MCF 10A (cell line): ENCODE measurements at regions not wholly inside any gene's neighbourhood (a gene's known extent, or its start where the extent isn't known, plus 50 kb on each side); places are given as distances from the start of the nearest gene placed in this dataset.

Experiments
- BruUV-seq: library from RNA; stranded (reverse); fragments of 400-500 nt; replicated peaks from 2 replicates; lab custom pipeline; 2021; lab: Mats Ljungman, UMichigan
- CTCF ChIA-PET: fragments of 300-600 bp; sonication (Branson Sonifier 250); formaldehyde crosslinking; extraction: SDS; loops from one replicate; lab custom pipeline; 2021; ENCODE audit warnings: antibody characterized with exemption, inconsistent platforms; lab: Yijun Ruan, JAX
- POLR2A ChIA-PET: fragments of 300-600, 350-650 bp; sonication (Branson Sonifier 250); formaldehyde crosslinking; extraction: SDS; loops from one replicate; lab custom pipeline; 2020; ENCODE audit warnings: antibody characterized with exemption, inconsistent platforms; lab: Yijun Ruan, JAX
- DNase-seq: peaks from one replicate; pipeline ENCODE4 v3.0.0-alpha.2; 2018; ENCODE audit not compliant: unreplicated experiment
- H3K27ac Mint-ChIP-seq: one replicate; pipeline ENCODE4 v1.8.0; 2022; ENCODE audit warnings: mild to moderate bottlenecking, low read depth, mixed read lengths; ENCODE audit not compliant: unreplicated experiment
- H3K27me3 Mint-ChIP-seq: one replicate; pipeline ENCODE4 v1.8.0; 2022; ENCODE audit warnings: mixed read lengths; ENCODE audit not compliant: insufficient read depth, unreplicated experiment
- H3K36me3 Mint-ChIP-seq: one replicate; pipeline ENCODE4 v1.8.0; 2022; ENCODE audit warnings: mild to moderate bottlenecking, moderate library complexity, mixed read lengths; ENCODE audit not compliant: insufficient read depth, unreplicated experiment
- H3K4me1 Mint-ChIP-seq: one replicate; pipeline ENCODE4 v1.8.0; 2022; ENCODE audit warnings: mixed read lengths; ENCODE audit not compliant: insufficient read depth, unreplicated experiment
- H3K4me3 Mint-ChIP-seq: one replicate; pipeline ENCODE4 v1.8.0; 2022; ENCODE audit warnings: mild to moderate bottlenecking, moderate library complexity, mixed read lengths; ENCODE audit not compliant: unreplicated experiment
- H3K9me3 Mint-ChIP-seq: one replicate; pipeline ENCODE4 v1.8.0; 2022; ENCODE audit warnings: mixed read lengths; ENCODE audit not compliant: unreplicated experiment
- intact Hi-C: fragments of 100-400 bp; cut with micrococcal nuclease; formaldehyde crosslinking; loops from 2 replicates; pipeline ENCODE4 v1.14.1; 2022
- TF ChIP-seq, protein P1 (sequence below): fragments of 200-600 bp; IDR thresholded peaks from one replicate; pipeline ENCODE4 v1.8.0; 2022; ENCODE audit warnings: antibody characterized with exemption, mild to moderate bottlenecking; ENCODE audit not compliant: unreplicated experiment

DNA sequence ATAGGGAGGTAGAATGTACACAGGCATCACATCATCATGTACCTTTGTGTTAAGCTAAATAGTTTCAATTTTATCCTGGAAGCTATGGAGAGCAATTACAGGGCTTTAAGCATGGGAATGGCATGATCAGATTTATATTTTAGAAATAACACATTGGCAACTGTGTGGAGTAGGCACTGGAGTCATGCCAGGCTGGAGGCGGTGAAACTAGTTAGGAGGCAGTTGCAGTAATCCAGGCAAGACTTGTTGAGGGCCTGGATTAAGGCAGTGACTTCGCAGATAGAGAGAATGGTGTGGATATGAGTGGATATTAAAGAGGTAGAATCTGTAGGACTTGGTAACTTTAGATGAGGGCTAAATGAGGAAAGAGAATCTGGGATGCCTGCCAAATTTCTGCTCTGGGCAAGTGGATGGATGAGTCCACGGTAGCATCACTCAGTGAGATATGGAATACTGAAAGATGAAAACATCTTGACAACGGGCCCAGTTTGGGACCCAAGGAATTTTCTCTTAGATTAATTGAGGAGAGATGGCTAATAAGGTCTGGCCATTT, 506.2 kb downstream of the FGF9 start:
- Mint-ChIP-seq H3K27me3 (no peaks in the 10 kb centered on the region), H3K36me3 (no peaks in the 10 kb centered on the region), H3K27ac (no peak overlapping the region), H3K4me3 (no peak overlapping the region), H3K9me3 (peaks cover 8% of the 10 kb centered on the region), H3K4me1 (peaks cover 10% of the 10 kb centered on the region)
- POLR2A ChIA-PET: no interaction called here
- TF ChIP-seq, protein P1, sequence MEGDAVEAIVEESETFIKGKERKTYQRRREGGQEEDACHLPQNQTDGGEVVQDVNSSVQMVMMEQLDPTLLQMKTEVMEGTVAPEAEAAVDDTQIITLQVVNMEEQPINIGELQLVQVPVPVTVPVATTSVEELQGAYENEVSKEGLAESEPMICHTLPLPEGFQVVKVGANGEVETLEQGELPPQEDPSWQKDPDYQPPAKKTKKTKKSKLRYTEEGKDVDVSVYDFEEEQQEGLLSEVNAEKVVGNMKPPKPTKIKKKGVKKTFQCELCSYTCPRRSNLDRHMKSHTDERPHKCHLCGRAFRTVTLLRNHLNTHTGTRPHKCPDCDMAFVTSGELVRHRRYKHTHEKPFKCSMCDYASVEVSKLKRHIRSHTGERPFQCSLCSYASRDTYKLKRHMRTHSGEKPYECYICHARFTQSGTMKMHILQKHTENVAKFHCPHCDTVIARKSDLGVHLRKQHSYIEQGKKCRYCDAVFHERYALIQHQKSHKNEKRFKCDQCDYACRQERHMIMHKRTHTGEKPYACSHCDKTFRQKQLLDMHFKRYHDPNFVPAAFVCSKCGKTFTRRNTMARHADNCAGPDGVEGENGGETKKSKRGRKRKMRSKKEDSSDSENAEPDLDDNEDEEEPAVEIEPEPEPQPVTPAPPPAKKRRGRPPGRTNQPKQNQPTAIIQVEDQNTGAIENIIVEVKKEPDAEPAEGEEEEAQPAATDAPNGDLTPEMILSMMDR: no peak
- no peak for DNase-seq
- no TSS peak for BruUV-seq
- intact Hi-C loops: loop anchor here (10.0 kb wide), 1 partner anchor 62 kb away; no protein-coding TSS in a partner anchor
- CTCF ChIA-PET: no interaction called here

DNA sequence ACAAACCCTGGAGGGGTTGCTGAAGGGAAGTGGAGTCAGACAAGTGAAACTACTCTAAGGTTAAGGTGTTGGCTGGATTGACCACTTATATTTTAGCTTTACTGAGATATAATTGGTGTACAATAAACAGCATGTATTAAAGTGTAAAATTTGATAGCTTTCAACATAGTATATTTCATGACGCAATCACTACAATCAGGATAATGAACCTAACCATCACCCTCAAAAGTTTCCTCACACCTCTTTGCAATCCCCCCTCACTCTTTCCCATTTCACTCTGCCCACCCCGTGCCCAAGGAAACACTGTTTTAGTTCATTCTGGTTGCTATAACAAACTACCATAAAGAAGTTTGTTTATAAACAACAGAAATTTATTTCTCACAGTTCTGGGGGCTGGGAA, 508.0 kb downstream of the FGF9 start:
- ChIA-PET POLR2A (interaction anchor here (0.7 kb wide), 1 partner anchor 931 kb away, joined by 4 read pairs; no protein-coding TSS in a partner anchor), CTCF (no interaction called here)
- Mint-ChIP-seq H3K9me3 (peaks cover 8% of the 10 kb centered on the region), H3K27me3 (no peaks in the 10 kb centered on the region), H3K4me3 (no peak overlapping the region), H3K27ac (no peak overlapping the region), H3K36me3 (no peaks in the 10 kb centered on the region), H3K4me1 (peaks cover 1% of the 10 kb centered on the region)
- TF ChIP-seq, protein P1: no peak
- no peak for DNase-seq
- no TSS peak for BruUV-seq
- intact Hi-C loops: loop anchor here (10.0 kb wide), 1 partner anchor 64 kb away; no protein-coding TSS in a partner anchor

DNA sequence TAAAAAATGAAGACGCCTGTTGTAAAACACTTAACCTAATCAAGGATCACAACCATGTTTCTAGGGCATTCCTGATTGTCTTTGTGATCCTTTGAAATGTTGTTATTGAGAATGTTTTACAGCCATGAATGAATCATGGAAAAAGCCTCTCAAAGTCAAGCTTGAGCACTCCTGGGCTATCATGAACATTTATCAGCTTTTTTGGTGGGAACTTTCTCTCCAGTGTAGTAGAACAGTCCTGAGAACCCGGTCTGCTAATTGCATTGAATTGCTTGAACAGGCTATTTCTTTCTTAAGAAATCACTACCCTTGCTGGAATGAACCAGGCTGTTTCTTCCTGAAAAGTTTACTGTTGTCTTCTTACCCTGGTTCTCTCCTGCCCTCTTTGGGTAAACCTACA, 516.5 kb downstream of the FGF9 start:
- POLR2A ChIA-PET: no interaction called here
- no peak overlapping the region for H3K27ac Mint-ChIP-seq
- intact Hi-C loops: loop anchor here (5.0 kb wide), 1 partner anchor 560 kb away; no protein-coding TSS in a partner anchor
- DNase-seq: no peak
- no TSS peak for BruUV-seq
- H3K9me3 Mint-ChIP-seq: no peaks in the 10 kb centered on the region
- CTCF ChIA-PET: interaction anchor here (0.6 to 0.9 kb wide), 4 partner anchors 257 to 549 kb away, joined by 3 read pairs; no protein-coding TSS in a partner anchor
- peaks cover 9% of the 10 kb centered on the region for H3K36me3 Mint-ChIP-seq
- no peak overlapping the region for H3K4me3 Mint-ChIP-seq
- TF ChIP-seq, protein P1: no peak
- H3K4me1 Mint-ChIP-seq: no peaks in the 10 kb centered on the region
- no peaks in the 10 kb centered on the region for H3K27me3 Mint-ChIP-seq

DNA sequence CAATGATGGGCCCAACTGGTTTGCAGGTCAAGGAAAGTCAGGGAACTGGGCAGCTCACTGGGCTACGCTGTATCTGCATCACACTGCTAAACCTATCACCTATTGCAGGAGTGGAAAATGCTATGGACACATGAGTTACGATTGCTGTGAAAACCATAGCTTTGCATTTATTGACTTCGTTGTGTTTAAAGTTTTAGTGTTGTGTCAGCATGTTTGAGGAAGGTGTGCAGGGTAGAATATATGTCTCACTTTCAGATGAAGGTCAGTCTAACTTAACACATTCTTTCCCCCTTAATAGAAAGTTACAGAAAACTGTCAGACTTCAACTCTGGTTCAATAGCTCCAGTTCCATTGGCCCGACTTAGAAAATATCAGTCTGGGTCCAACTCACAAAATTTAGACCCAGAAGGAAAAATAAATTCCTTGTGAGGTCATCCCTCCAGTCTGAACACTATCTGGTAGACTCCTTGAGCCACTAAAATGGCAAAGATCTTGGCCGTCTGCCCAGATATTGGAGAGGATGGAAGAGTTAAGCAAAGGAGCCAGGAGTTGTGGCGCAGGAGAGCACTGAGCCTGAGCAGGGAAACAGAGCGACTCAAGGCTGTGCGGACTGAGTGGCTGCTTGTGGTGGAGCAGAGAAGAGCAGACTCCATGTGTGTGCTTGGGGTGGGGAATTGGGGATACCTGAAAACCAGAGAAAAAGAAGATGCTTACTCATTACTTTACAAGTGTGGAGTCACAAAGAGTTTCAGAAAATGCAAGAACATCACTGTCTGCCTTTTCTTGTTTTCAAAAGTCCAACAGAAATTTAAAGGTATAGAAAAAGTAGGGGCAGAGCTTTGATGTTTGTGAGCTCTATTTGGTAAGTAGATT, 518.5 kb downstream of the FGF9 start:
- ChIA-PET POLR2A (interaction anchor here (1.2 kb wide), 1 partner anchor 20 kb away, joined by 3 read pairs; no protein-coding TSS in a partner anchor), CTCF (interaction anchor here (0.6 to 1.1 kb wide), 4 partner anchors 53 to 551 kb away, joined by 3 to 5 read pairs (median 4); no protein-coding TSS in a partner anchor)
- BruUV-seq: no TSS peak

More for the DNA sequence above, 518.5 kb downstream of the FGF9 start:
- Mint-ChIP-seq H3K27me3 (no peaks in the 10 kb centered on the region), H3K9me3 (no peaks in the 10 kb centered on the region), H3K4me3 (no peak overlapping the region), H3K4me1 (no peaks in the 10 kb centered on the region), H3K27ac (no peak overlapping the region), H3K36me3 (peaks cover 9% of the 10 kb centered on the region)
- DNase-seq: no peak
- TF ChIP-seq, protein P1: no peak
- intact Hi-C loops: loop anchor here (5.0 kb wide), 1 partner anchor 562 kb away; no protein-coding TSS in a partner anchor
